ENCODE measurements at regions not wholly inside any gene's neighbourhood (a gene's known extent, or its start where the extent isn't known, plus 50 kb on each side); places are given as distances from the start of the nearest gene placed in this dataset.

DNA sequence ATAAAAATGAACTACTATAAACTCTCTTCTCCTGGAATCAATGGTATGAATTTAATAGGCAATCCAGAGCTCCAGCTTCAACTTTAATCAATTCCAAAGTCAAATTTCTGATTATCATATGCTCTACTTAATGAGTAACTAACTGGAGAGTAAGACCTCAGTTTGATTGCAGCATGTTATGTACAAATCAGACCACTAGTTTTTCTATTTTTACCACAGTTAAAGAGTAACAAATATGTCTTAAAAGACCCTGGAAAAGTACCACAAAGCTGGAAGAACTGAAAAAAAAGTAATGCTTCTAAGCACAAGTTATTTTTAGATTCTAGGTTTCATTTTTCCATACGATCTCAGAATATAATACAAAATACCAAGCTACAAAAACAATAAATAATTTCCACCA lies 56.0 kb upstream of the TNKS2 start:
- TF ChIP-seq, protein P1, sequence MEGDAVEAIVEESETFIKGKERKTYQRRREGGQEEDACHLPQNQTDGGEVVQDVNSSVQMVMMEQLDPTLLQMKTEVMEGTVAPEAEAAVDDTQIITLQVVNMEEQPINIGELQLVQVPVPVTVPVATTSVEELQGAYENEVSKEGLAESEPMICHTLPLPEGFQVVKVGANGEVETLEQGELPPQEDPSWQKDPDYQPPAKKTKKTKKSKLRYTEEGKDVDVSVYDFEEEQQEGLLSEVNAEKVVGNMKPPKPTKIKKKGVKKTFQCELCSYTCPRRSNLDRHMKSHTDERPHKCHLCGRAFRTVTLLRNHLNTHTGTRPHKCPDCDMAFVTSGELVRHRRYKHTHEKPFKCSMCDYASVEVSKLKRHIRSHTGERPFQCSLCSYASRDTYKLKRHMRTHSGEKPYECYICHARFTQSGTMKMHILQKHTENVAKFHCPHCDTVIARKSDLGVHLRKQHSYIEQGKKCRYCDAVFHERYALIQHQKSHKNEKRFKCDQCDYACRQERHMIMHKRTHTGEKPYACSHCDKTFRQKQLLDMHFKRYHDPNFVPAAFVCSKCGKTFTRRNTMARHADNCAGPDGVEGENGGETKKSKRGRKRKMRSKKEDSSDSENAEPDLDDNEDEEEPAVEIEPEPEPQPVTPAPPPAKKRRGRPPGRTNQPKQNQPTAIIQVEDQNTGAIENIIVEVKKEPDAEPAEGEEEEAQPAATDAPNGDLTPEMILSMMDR (IDR thresholded peaks at IDR 0.05), result no peak
- no peak for TF ChIP-seq POLR2A (IDR thresholded peaks at IDR 0.05)
